Upper lobe of right lung (tissue), 1 donor: ENCODE measurements at regions not wholly inside any gene's neighbourhood (a gene's known extent, or its start where the extent isn't known, plus 50 kb on each side); places are given as distances from the start of the nearest gene placed in this dataset.

Source experiments
- ATAC-seq: fragments of 200-7000 bp; cut with Tn5 transposase; one replicate; pipeline ENCODE4 v1.9.1; 2020; ENCODE audit warnings: mild to moderate bottlenecking, moderate library complexity
- DNase-seq: peaks from one replicate; pipeline ENCODE4 v3.0.0-alpha.2; 2020
- H3K27ac ChIP-seq: fragments of 200-600 bp; one replicate; pipeline ENCODE4 v1.8.0; 2022
- H3K27me3 ChIP-seq: fragments of 200-600 bp; one replicate; pipeline ENCODE4 v1.8.0; 2022; ENCODE audit warnings: mild to moderate bottlenecking
- H3K36me3 ChIP-seq: fragments of 200-600 bp; one replicate; pipeline ENCODE4 v1.8.0; 2022
- H3K4me1 ChIP-seq: fragments of 200-600 bp; one replicate; pipeline ENCODE4 v1.8.0; 2022
- H3K4me3 ChIP-seq: fragments of 200-600 bp; one replicate; pipeline ENCODE4 v1.8.0; 2022; ENCODE audit warnings: mild to moderate bottlenecking
- H3K9me3 ChIP-seq: fragments of 200-600 bp; one replicate; pipeline ENCODE4 v1.8.0; 2022
- CTCF ChIP-seq: fragments of 200-600 bp; IDR thresholded peaks from one replicate; pipeline ENCODE4 v1.8.0; 2022; ENCODE audit warnings: antibody characterized with exemption
- intact Hi-C: fragments of 100-400 bp; cut with DNase I; formaldehyde crosslinking; loops from one replicate; pipeline ENCODE4 v1.11.0; 2022
- donor health status: DM: no; HTN: yes; CAD: no; lungs with severe emphysema.

- TF ChIP-seq CTCF, result no peak
- intact Hi-C loops, result no loop called here
- no peaks in the 10 kb centered on the region for H3K36me3 ChIP-seq
- no peaks in the 10 kb centered on the region for H3K9me3 ChIP-seq
- H3K4me3 ChIP-seq, result no peak overlapping the region
- no peak overlapping the region for H3K27ac ChIP-seq
- no peak for DNase-seq
- no peaks in the 10 kb centered on the region for H3K27me3 ChIP-seq
- H3K4me1 ChIP-seq, result no peaks in the 10 kb centered on the region
- ATAC-seq, result no peak
Measured at GRCh38 chr9:100890321-100890720, 138.2 kb upstream of the PLPPR1 start.

- H3K27ac ChIP-seq, result no peak overlapping the region
- no peak overlapping the region for H3K4me3 ChIP-seq
- intact Hi-C loops, result no loop called here
- no peak for DNase-seq
- no peak for ATAC-seq
- no peaks in the 10 kb centered on the region for H3K4me1 ChIP-seq
- no peaks in the 10 kb centered on the region for H3K36me3 ChIP-seq
- TF ChIP-seq CTCF, result no peak
- no peaks in the 10 kb centered on the region for H3K27me3 ChIP-seq
- H3K9me3 ChIP-seq, result no peaks in the 10 kb centered on the region
Measured at GRCh38 chr9:100911273-100911672, 117.3 kb upstream of the PLPPR1 start.

GRCh38 chr9:100913257-100913656, 115.3 kb upstream of the PLPPR1 start:
- TF ChIP-seq CTCF, result no peak
- Histone ChIP-seq H3K36me3 (no peaks in the 10 kb centered on the region), H3K4me3 (no peak overlapping the region), H3K27me3 (no peaks in the 10 kb centered on the region), H3K9me3 (no peaks in the 10 kb centered on the region), H3K4me1 (no peaks in the 10 kb centered on the region), H3K27ac (no peak overlapping the region)
- DNase-seq, result no peak
- no peak for ATAC-seq
- intact Hi-C loops, result no loop called here

- no peak for TF ChIP-seq CTCF
- no peak overlapping the region for H3K4me3 ChIP-seq
- no peak overlapping the region for H3K27ac ChIP-seq
- no peaks in the 10 kb centered on the region for H3K27me3 ChIP-seq
- DNase-seq (no peak), ATAC-seq (no peak)
- H3K4me1 ChIP-seq, result no peaks in the 10 kb centered on the region
- H3K9me3 ChIP-seq, result no peaks in the 10 kb centered on the region
- intact Hi-C loops, result no loop called here
- no peaks in the 10 kb centered on the region for H3K36me3 ChIP-seq
Measured at GRCh38 chr9:100914266-100914665, 114.3 kb upstream of the PLPPR1 start.

GRCh38 chr9:100919506-100919905, 109.0 kb upstream of the PLPPR1 start:
- H3K27ac ChIP-seq, result no peak overlapping the region
- H3K4me1 ChIP-seq, result no peaks in the 10 kb centered on the region
- intact Hi-C loops, result no loop called here
- no peaks in the 10 kb centered on the region for H3K36me3 ChIP-seq
- no peak overlapping the region for H3K4me3 ChIP-seq
- ATAC-seq (no peak), DNase-seq (no peak)
- no peak for TF ChIP-seq CTCF
- H3K27me3 ChIP-seq, result no peaks in the 10 kb centered on the region
- H3K9me3 ChIP-seq, result no peaks in the 10 kb centered on the region

- no peak for TF ChIP-seq CTCF
- H3K36me3 ChIP-seq, result no peaks in the 10 kb centered on the region
- no peaks in the 10 kb centered on the region for H3K4me1 ChIP-seq
- no peak for ATAC-seq
- H3K27me3 ChIP-seq, result no peaks in the 10 kb centered on the region
- no peak overlapping the region for H3K4me3 ChIP-seq
- intact Hi-C loops, result no loop called here
- H3K9me3 ChIP-seq, result no peaks in the 10 kb centered on the region
- DNase-seq, result no peak
- H3K27ac ChIP-seq, result no peak overlapping the region
Measured at GRCh38 chr9:100926366-100926765, 102.2 kb upstream of the PLPPR1 start.
